ENCODE measurements at regions not wholly inside any gene's neighbourhood (a gene's known extent, or its start where the extent isn't known, plus 50 kb on each side); places are given as distances from the start of the nearest gene placed in this dataset.

GRCh38 chr6:3540253-3540820 is 83.5 kb upstream of the SLC22A23 start:
- TF ChIP-seq, protein P1, sequence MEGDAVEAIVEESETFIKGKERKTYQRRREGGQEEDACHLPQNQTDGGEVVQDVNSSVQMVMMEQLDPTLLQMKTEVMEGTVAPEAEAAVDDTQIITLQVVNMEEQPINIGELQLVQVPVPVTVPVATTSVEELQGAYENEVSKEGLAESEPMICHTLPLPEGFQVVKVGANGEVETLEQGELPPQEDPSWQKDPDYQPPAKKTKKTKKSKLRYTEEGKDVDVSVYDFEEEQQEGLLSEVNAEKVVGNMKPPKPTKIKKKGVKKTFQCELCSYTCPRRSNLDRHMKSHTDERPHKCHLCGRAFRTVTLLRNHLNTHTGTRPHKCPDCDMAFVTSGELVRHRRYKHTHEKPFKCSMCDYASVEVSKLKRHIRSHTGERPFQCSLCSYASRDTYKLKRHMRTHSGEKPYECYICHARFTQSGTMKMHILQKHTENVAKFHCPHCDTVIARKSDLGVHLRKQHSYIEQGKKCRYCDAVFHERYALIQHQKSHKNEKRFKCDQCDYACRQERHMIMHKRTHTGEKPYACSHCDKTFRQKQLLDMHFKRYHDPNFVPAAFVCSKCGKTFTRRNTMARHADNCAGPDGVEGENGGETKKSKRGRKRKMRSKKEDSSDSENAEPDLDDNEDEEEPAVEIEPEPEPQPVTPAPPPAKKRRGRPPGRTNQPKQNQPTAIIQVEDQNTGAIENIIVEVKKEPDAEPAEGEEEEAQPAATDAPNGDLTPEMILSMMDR (conservative IDR thresholded peaks at IDR 0.05; ENCODE audit: low read depth, low read length): no peak
- TF ChIP-seq EZH2 (IDR thresholded peaks at IDR 0.05; ENCODE audit: borderline replicate concordance, low read depth, low read length, poor library complexity, severe bottlenecking): no peak
